IMR-90 (cell line): ENCODE measurements at regions not wholly inside any gene's neighbourhood (a gene's known extent, or its start where the extent isn't known, plus 50 kb on each side); places are given as distances from the start of the nearest gene placed in this dataset.

Source experiments
- ATAC-seq: fragments of 200-7000 bp; cut with Tn5 transposase; 2 replicates; pipeline ENCODE4 v1.9.1; 2020; ENCODE audit warnings: low read depth, mild to moderate bottlenecking, moderate library complexity
- BruUV-seq: library from RNA; stranded (reverse); fragments of 400-500 nt; replicated peaks from 2 replicates; lab custom pipeline; 2021; lab: Mats Ljungman, UMichigan
- CTCF ChIA-PET: fragments of 300-600 bp; formaldehyde crosslinking; extraction: SDS; loops from one replicate; lab custom pipeline; 2021; ENCODE audit warnings: antibody characterized with exemption; lab: Yijun Ruan, JAX
- POLR2A ChIA-PET: fragments of 300-600 bp; sonication (Branson Sonifier 250); formaldehyde crosslinking; loops from one replicate; lab custom pipeline; 2022; ENCODE audit warnings: antibody characterized with exemption; ENCODE audit not compliant: unreplicated experiment; lab: Charles Lee
- DNase-seq: peaks from one replicate; pipeline ENCODE4 v3.0.0; 2013
- H2AFZ ChIP-seq: replicated peaks from 2 replicates; pipeline ENCODE3; 2013; ENCODE audit warnings: low read length, mild to moderate bottlenecking; ENCODE audit not compliant: poor library complexity
- H2AK5ac ChIP-seq: 2 replicates; pipeline ENCODE4 v1.6.1; 2013; ENCODE audit warnings: low read depth, low read length, inconsistent platforms
- H2AK9ac ChIP-seq: replicated peaks from 2 replicates; pipeline ENCODE3; 2013; ENCODE audit warnings: mild to moderate bottlenecking, low read depth, low read length, moderate library complexity; ENCODE audit not compliant: poor library complexity
- H2BK120ac ChIP-seq: 2 replicates; pipeline ENCODE4 v1.6.1; 2013; ENCODE audit warnings: low read depth, low read length, inconsistent platforms
- H2BK15ac ChIP-seq: 3 replicates; pipeline ENCODE4 v1.6.1; 2013; ENCODE audit warnings: low read depth, low read length, inconsistent platforms
- H2BK20ac ChIP-seq: 2 replicates; pipeline ENCODE4 v1.6.1; 2013; ENCODE audit warnings: low read depth, mild to moderate bottlenecking, inconsistent platforms, low read length, moderate library complexity
- H2BK5ac ChIP-seq: 2 replicates; pipeline ENCODE4 v1.6.1; 2013; ENCODE audit warnings: mild to moderate bottlenecking, low read depth, low read length, inconsistent platforms; ENCODE audit not compliant: poor library complexity, severe bottlenecking
- H3K14ac ChIP-seq: replicated peaks from 2 replicates; pipeline ENCODE4 v1.6.1; 2013; ENCODE audit warnings: low read depth, low read length, inconsistent platforms
- H3K18ac ChIP-seq: 2 replicates; pipeline ENCODE4 v1.6.1; 2013; ENCODE audit warnings: low read depth, low read length, control low read depth
- H3K23ac ChIP-seq: 2 replicates; pipeline ENCODE4 v1.6.1; 2013; ENCODE audit warnings: low read depth, low read length, inconsistent platforms
- H3K27ac ChIP-seq: 2 replicates; pipeline ENCODE4 v1.5.1; 2013; ENCODE audit warnings: mild to moderate bottlenecking, control low read depth, low read length; ENCODE audit not compliant: insufficient read depth
- H3K27me3 ChIP-seq: 2 replicates; pipeline ENCODE4 v1.6.1; 2013; ENCODE audit warnings: low read length; ENCODE audit not compliant: control insufficient read depth, insufficient read depth
- H3K36me3 ChIP-seq: 2 replicates; pipeline ENCODE4 v1.6.1; 2013; ENCODE audit warnings: low read length, mixed read lengths; ENCODE audit not compliant: control insufficient read depth, insufficient read depth
- H3K4ac ChIP-seq: 2 replicates; pipeline ENCODE4 v1.6.1; 2013; ENCODE audit warnings: low read depth, low read length, inconsistent platforms
- H3K4me1 ChIP-seq: 2 replicates; pipeline ENCODE4 v1.6.1; 2013; ENCODE audit warnings: low read length, mixed read lengths; ENCODE audit not compliant: control insufficient read depth, insufficient read depth
- H3K4me2 ChIP-seq: 2 replicates; pipeline ENCODE4 v1.6.1; 2013; ENCODE audit warnings: low read depth, mild to moderate bottlenecking, control low read depth, low read length, moderate library complexity
- H3K4me3 ChIP-seq: 2 replicates; pipeline ENCODE4 v1.5.1; 2013; ENCODE audit warnings: low read depth, mild to moderate bottlenecking, control low read depth, low read length, moderate library complexity; ENCODE audit not compliant: insufficient read depth
- H3K56ac ChIP-seq: 2 replicates; pipeline ENCODE4 v1.6.1; 2013; ENCODE audit warnings: low read length, inconsistent platforms; ENCODE audit not compliant: insufficient read depth; ENCODE audit errors: extremely low read depth
- H3K79me1 ChIP-seq, 2 experiments: 2 replicates each; pipeline ENCODE4 v1.6.1; 2013; ENCODE audit warnings: low read length in 2 of 2, inconsistent platforms in 1 of 2, low read depth in 1 of 2
- H3K9ac ChIP-seq: 2 replicates; pipeline ENCODE4 v1.6.1; 2013; ENCODE audit warnings: low read depth, low read length, control low read depth
- H3K9me1 ChIP-seq: 2 replicates; pipeline ENCODE4 v1.6.1; 2013; ENCODE audit warnings: low read length, inconsistent platforms; ENCODE audit not compliant: insufficient read depth
- H3K9me3 ChIP-seq: 2 replicates; pipeline ENCODE4 v1.6.1; 2013; ENCODE audit warnings: low read length; ENCODE audit not compliant: control insufficient read depth, insufficient read depth
- H4K20me1 ChIP-seq: 2 replicates; pipeline ENCODE4 v1.6.1; 2013; ENCODE audit warnings: low read length, inconsistent platforms; ENCODE audit not compliant: insufficient read depth
- H4K5ac ChIP-seq: 2 replicates; pipeline ENCODE4 v1.6.1; 2013; ENCODE audit warnings: mild to moderate bottlenecking, low read depth, low read length, control low read depth
- H4K8ac ChIP-seq, 2 experiments: 2 replicates each; pipeline ENCODE4 v1.6.1; 2013; ENCODE audit warnings: low read depth in 2 of 2, low read length in 2 of 2, control low read depth in 1 of 2, inconsistent platforms in 1 of 2
- H4K91ac ChIP-seq: 2 replicates; pipeline ENCODE4 v1.6.1; 2013; ENCODE audit warnings: low read depth, low read length, inconsistent platforms; ENCODE audit not compliant: insufficient read depth
- FOS ChIP-seq: fragments of 150-350 bp; IDR thresholded peaks from 2 replicates; pipeline ENCODE4 v1.6.1; 2016; ENCODE audit warnings: low read depth, low read length
- NFE2L2 ChIP-seq: fragments of 150-350 bp; IDR thresholded peaks from 2 replicates; pipeline ENCODE4 v1.6.1; 2016; ENCODE audit warnings: low read depth, mild to moderate bottlenecking, low read length
- RAD21 ChIP-seq: IDR thresholded peaks from 2 replicates; pipeline ENCODE4 v1.6.1; 2012; ENCODE audit warnings: low read length, improper control_type of control experiment
- whole genome bisulfite sequencing, 2 experiments: methylation state at CpG; one replicate each; pipeline versions ENCODE4 v1.1.5 to v1.1.7; 2013; ENCODE audit warnings: missing lambda C conversion rate in 2 of 2; ENCODE audit not compliant: insufficient read length in 1 of 2; ENCODE audit errors: extremely low coverage in 2 of 2; 5-methylcytosine and 5-hydroxymethylcytosine counted together
- dilution Hi-C: fragments of 300-500 bp; cut with HindIII; formaldehyde crosslinking; loops from one replicate; pipeline ENCODE4 v1.14.3; 2018; ENCODE audit warnings: low sequenced_read_pairs; ENCODE audit not compliant: unreplicated experiment
- in situ Hi-C: fragments of 300-500 bp; cut with MboI; formaldehyde crosslinking; loops from 3 replicates; pipeline ENCODE4 v1.14.3; 2019; ENCODE audit warnings: low sequenced_read_pairs, inconsistent platforms, mixed read lengths
- intact Hi-C: fragments of 100-400 bp; cut with micrococcal nuclease; formaldehyde crosslinking; loops from 2 replicates; pipeline ENCODE4 v1.10.0; 2022

DNA sequence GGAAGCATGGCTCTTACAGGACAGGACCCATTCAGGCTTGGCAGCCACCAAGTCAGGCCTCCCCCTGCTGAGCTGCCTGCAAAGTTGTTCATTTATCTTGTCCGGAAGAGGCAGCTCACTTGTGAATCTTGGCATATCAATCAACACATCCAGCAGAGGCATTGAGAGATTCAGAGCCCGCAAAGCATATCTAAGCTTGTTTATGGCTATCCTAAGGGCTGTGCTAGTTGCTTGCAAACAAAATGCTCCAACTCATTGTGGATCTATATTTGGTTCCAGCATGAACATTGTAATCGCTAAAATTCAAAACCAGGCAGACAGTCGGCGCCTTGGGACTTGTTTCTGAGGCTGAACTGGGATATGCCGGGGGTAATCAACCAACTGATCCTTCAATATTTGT is 106.1 kb downstream of the UNC5CL start:
- H3K4me1 ChIP-seq = peaks cover 25% of the 10 kb centered on the region
- H3K36me3 ChIP-seq = no peaks in the 10 kb centered on the region
- H3K27me3 ChIP-seq = no peaks in the 10 kb centered on the region
- no peak overlapping the region; the same call in 1 of the 2 replicates for H3K27ac ChIP-seq
- H2BK20ac ChIP-seq = peak overlapping the region; percentile 92
- H2AK9ac ChIP-seq = peak overlapping the region; percentile 31
- H2AFZ ChIP-seq = peak overlapping the region; percentile 69
- H3K4ac ChIP-seq = peak overlapping the region; percentile 90
- H3K9me1 ChIP-seq = peaks cover 23% of the 10 kb centered on the region
- in situ Hi-C loops (no loop called here), dilution Hi-C loops (no loop called here), intact Hi-C loops (no loop called here)
- H4K91ac ChIP-seq = peak overlapping the region; percentile 98
- no peaks in the 10 kb centered on the region for H4K20me1 ChIP-seq
- no peaks in the 10 kb centered on the region for H3K9me3 ChIP-seq
- no peak overlapping the region for H3K56ac ChIP-seq
- peak overlapping the region; percentile 69; the same call in 1 of the 2 replicates for H3K14ac ChIP-seq
- POLR2A ChIA-PET = no interaction called here
- peak overlapping the region; percentile 100; the same call in 2 of the 3 replicates for H2BK15ac ChIP-seq
- H2BK120ac ChIP-seq = peak overlapping the region; percentile 95
- WGBS, 2 experiments = 100% methylated on average over 1 of the region's 6 CpGs; no CpG with 5 or more reads in 1 of the 2 experiments
- H3K79me1 ChIP-seq = peaks cover 0 to 3% of the 10 kb centered on the region in 2 experiments; a peak in 1 of 4 replicates
- peak overlapping the region; percentile 46 to 86; a peak in 2 of 4 replicates for H4K8ac ChIP-seq
- no peak overlapping the region for H3K4me2 ChIP-seq
- DNase-seq (no peak), ATAC-seq (no peak)
- no peak overlapping the region for H3K4me3 ChIP-seq
- peak overlapping the region; percentile 98 for H2AK5ac ChIP-seq
- no TSS peak for BruUV-seq
- no peak for TF ChIP-seq FOS
- TF ChIP-seq RAD21 = no peak
- no peak for TF ChIP-seq NFE2L2
- CTCF ChIA-PET = interaction anchor here (0.6 kb wide), 1 partner anchor 223 kb away, joined by 3 read pairs; no protein-coding TSS in a partner anchor
- no peak overlapping the region; the same call in 1 of the 2 replicates for H4K5ac ChIP-seq
- no peak overlapping the region for H3K9ac ChIP-seq
- H2BK5ac ChIP-seq = peak overlapping the region; percentile 89
- no peak overlapping the region for H3K23ac ChIP-seq
- no peak overlapping the region; the same call in 1 of the 2 replicates for H3K18ac ChIP-seq
